D341Med (cell line): ENCODE measurements at regions not wholly inside any gene's neighbourhood (a gene's known extent, or its start where the extent isn't known, plus 50 kb on each side); places are given as distances from the start of the nearest gene placed in this dataset.
"Not testable (repeated sequence)": the region's sequence is repeated elsewhere in the genome, so short reads cannot be mapped to it uniquely, and the experiment has no call there.

Experiments
- DNase-seq: peaks from one replicate; pipeline ENCODE4 v3.0.0; 2012; ENCODE audit warnings: low spot score

DNA sequence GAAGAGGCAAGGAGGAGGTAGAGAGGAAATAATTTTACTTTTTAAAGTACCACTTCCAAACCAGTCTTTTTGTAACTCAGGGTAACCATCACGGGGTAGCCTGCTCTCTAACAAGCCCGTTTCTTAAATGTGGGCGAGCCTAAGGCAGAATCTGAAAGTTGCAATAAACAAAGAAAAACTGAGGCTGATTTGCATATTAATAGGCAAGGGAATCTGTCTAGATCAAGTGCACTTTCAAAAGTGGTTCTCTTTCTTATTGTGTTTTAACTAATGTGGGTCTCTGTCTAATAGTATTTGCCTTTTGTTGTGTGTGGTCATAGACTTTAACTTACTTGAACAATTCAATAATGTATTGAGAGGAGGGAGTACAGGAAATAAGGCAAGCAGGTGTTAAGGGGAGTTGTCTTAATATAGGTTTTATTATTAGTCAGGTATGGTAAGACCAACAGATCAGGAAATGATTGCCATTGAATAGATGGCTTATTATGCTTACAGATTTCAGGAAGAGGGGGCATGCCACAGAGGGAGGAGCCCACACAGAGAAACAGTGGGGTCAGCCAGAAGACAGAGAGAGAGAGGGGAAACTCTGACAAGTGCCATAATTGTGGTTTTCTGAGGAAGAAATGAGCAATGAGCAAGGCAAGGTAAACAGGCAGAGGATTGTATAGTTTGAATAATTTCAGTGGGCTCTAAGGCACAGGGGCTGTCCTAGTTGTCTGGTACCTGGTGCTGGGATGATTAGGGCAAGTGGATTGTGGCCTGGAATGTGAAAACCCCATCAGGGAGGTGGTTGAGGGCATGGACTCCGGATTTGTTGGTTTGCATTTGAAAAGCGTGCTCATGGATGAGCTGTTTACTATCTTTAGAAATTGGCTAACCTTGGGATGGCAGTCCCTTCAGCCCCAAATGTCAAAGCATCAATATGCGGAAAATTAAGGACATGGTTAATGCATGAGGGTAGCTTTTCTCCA is 237.2 kb downstream of the TOX3 start:
- no peak for DNase-seq

GRCh38 chr16:52308051-52308450 is 238.9 kb downstream of the TOX3 start:
- DNase-seq: no peak

GRCh38 chr16:52301026-52301425 is 245.9 kb downstream of the TOX3 start:
- DNase-seq: no peak

DNA sequence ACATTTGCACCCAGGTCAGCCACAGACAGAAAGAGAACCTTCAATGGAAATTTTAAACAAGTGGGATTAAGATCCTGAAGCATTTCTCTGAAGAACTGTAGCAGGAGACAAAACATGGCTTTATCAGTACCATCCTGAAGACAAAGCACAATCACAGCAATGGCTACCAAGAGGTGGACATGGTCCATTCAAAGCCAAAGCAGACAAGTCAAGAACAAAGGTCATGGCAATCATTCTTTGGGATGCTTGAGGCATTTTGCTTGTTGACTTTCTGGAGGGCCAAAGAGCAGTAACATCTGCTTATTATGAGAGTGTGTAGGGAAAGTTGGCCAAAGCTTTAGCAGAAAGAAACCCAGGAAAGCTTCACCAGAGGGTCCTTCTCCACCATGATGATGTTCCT is 248.2 kb downstream of the TOX3 start:
- DNase-seq: no peak

GRCh38 chr16:52296706-52297315 is 250.1 kb downstream of the TOX3 start:
- not testable (repeated sequence) for DNase-seq

DNA sequence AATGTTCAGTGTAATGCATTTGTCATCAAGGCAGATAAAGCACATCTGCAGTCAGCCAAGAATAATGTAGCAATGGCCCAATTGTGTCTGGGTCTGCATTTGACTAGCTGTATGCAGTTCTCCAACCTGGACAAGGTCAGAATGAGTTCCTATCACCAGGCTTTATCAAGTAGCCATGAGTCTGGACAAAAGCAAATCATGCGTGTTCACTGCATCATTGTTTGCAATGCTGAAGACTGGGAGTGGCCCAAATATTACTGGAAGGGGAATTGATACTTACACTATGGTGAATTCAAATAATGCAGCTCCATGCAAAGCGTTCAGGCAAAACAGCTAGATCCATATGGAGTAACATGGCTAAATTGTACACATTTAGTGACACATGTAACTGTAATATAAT is 250.9 kb downstream of the TOX3 start:
- DNase-seq: no peak

GRCh38 chr16:52294660-52295059 is 252.3 kb downstream of the TOX3 start:
- no peak for DNase-seq

DNA sequence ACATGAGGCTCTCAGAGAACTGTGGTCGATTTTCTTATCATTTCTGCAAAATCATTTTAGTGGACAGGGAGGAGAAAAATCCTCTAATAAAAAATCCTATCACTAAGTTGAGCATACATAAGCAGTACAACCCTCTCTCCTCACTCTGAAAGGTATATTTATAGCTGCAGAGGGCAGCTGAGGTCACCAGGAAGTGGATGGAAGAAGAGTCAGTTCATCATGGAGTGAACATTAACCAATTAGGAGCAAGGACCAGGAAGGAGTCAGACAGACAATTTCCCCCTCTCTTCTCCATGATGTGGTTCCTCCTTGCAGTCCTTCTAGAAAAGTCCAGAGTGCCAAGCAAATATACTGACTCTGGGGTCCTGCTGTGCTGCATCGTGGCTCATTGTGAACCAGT is 253.7 kb downstream of the TOX3 start:
- no peak for DNase-seq

DNA sequence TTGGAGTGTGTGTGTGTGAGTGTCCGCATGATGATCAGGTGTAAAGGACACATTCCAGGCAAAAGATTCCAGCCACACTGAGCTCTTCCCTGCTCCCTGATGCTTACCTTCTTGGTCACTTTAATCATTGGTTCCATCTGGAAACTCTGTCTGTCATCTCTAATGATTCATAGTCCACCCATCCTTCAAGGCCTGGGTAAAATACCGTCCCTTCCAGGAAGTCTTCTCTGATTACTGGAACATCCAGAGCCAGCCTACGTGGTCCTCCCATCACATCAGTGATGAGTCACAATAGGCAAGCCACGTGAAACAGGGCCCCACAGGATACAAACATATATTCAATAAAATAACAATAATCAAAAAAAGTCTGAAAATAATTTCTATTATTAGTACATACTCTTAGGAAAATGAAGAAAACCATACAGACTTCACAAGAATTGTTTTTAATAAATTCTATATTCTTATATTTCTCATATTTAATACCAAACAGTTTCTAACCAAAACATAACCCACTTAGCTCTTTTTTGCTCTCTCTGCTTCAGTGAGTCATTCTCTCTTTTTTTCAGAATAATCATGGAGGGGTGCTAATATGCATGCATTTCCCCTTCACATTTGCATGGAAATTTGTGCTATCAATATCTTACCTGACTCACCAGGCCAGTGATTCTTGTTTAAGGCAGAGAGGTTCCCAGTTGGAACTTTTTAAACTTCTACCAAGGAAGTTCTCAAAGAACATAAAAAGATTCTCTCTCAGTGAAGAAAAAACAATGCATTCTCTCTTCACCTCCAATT is 263.2 kb downstream of the TOX3 start:
- DNase-seq: no peak

DNA sequence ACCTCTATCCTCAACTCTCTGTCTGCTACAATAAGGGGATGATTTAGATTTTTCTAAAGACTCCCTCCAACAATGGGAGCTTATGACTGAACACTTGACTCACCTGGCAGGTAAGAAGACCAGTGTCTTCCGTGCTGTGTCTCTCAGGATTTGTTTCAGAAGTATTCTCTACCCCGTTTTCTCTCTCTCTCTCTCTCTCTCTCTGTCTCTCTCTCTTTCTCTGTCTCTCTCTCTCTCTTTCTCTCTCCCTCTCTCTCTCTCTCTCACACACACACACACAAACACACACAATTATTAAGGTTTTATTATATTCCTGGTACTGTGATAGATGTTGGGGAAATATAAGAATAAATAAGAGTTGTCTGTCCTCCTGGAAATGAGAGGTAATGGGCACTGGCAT is 263.9 kb downstream of the TOX3 start:
- no peak for DNase-seq

- no peak for DNase-seq
Observed at GRCh38 chr16:52280086-52280485, 266.9 kb downstream of the TOX3 start.

DNA sequence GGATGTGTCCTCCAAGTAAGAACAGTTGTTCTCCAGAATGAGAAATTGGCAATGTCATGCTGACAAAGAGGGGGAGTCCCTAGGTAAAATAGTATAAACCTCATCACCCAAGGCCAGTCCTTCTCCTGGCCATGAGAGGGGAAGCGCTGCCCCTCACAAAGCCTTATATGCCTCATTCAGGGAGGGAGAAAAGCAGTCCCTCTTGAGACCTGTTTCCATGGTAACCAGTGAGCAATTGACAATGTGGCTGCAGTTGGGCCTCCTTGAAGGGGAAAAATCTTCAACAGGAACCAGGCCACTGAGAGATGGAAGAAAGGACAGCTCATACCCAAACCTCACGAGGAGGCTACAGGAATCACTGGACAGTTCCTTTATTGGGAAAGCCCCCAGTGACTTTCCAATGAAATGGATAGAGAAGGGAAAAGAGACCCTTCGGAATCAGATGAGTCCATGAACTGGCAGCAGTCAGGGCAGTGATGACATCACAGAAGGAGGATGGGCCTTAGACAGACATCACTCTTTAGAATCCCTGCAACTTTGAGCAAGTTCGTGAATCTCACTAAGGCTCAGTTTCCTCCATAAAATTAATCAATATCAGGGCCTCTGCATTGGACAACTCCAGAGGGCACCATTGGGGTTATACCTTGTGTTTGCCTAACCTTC is 275.7 kb downstream of the TOX3 start:
- no peak for DNase-seq

GRCh38 chr16:52265446-52265861 is 281.5 kb downstream of the TOX3 start:
- DNase-seq: no peak

GRCh38 chr16:52257534-52257933 is 289.4 kb downstream of the TOX3 start:
- DNase-seq: no peak

DNA sequence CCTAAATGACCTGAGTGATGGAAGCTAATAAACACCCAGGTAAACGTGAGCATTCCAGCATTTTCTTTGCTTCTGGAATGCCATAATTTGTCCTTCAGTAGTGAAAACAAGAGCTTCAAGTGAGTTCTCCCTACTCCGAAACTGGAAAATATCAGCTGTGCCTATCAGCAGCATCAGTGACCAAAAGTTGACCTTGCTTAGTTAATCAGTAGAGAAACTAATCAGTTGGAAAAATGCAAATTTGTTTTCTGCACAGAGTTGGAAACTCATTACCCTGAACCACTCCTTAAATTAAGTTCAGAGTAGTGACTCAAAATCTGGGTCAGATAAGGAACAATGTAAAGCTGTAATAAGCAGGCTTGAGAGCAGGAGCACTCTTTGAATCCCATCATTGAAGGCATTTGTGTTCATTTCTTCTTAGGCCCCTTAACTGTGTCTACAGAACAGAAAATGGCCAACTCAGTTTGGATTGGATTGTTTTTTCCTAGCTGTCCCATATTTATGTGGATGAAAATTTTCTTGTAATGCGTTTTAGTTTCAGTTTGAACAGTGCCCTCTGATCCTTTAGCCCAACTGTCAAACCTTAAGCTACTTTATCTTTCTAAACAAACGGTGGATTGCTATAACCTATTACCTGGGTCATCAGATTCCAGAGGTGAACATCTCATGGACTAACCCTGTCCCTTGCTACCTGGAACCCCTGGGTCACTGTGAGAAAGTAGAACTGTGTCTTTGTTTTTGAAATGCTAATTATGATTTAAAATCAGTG is 290.4 kb downstream of the TOX3 start:
- DNase-seq: no peak

DNA sequence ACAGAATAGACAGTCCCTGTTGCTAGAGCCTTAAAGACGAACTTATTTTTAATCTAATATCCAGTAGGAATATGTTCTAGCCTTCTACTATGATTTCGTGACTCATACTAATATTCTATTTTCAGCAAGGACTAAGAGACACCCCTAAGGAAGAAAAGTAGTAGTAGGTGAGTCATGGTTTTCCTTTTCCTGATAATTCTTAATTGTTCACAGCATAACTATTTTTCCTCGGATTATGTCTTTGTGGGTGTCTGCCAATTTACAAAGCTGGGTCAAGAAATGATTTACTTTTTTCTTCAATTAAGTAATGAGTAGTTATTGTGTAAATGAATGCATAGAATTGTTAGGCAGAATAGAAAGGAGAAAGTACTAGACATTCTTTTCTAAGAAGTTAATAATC is 292.2 kb downstream of the TOX3 start:
- no peak for DNase-seq

GRCh38 chr16:52252680-52253079 is 294.3 kb downstream of the TOX3 start:
- no peak for DNase-seq

DNA sequence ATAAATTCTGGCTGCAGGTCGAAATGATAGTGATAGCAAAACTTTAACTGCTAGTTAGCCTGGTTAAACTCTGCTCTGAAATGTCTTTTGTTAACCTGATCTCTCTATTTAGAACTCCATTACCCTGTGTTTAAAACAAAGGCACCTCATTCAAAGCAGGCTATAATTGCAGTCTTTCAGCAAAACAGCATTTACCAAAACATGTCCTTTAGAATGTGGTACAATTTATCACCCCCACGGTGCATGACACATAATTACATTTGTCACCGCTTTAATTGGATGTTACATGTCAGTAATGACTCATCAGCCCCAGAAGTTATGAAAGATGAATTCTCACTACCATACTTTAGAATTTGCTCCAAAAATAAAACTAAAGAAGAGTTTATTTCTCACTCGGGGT is 295.4 kb downstream of the TOX3 start:
- DNase-seq: no peak

DNA sequence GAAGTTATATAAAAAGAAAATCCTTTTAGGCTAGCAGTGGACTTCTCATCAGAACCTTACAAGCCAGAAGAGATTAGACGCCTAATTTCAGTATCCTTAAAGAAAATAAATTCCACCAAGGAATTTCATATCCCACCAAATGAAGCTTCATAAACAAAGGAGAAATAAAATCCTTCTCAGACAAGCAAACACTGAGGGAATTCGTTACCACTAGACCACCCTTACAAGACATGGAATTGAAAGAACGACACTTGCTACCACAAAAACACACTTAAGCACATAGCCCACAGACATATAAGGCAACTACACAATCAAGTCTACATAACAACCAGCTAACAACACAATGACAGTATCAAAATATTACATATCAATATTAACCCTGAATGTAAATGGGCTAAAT is 299.2 kb downstream of the TOX3 start:
- no peak for DNase-seq

DNA sequence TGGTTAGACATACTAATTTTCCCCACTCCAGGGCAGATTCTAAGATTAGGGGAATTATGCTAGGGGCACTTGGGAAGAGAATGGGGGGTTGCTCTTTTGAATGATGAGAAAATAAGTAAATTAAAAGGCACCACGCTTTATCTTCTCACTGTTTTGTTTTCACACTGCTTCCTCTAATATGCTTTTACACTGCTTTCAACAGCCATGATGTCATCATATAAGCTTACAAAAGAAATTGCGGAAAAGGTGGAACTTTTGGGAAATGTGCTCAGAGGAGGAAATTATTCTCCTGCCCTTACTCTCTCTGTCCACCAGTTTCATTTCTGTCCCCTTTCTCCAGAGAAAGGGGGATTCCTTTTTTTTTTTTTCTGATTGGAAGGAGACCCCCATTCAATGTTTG is 308.2 kb downstream of the TOX3 start:
- no peak for DNase-seq

DNA sequence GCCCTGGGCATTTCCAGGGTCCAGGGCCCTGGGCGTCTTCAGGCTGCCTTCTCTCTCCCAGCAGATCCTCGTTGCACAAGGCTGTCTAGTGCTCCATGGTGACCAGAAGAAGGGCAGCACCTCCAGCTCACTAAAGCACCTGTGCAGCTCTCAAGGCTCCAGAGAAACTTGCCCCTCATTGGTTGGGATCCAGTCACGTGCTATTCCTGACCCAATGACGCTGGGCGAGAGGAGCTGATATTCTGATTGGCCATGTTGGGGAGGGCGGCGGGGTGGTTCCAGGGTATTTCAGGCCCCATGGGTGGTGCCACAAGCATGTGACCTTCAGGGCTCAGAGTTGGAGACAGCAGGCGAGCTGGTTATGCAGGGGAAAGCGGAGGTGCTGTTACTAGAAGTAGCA is 309.1 kb downstream of the TOX3 start:
- no peak for DNase-seq
